Liver (tissue), 8 donors: ENCODE measurements at regions not wholly inside any gene's neighbourhood (a gene's known extent, or its start where the extent isn't known, plus 50 kb on each side); places are given as distances from the start of the nearest gene placed in this dataset.

Experiments used
- DNase-seq: peaks from one replicate; pipeline ENCODE4 v3.0.0-alpha.2; 2017; ENCODE audit warnings: low spot score
- H3K27ac ChIP-seq, 2 donors: one replicate each; pipeline ENCODE4 v1.7.0; 2013; ENCODE audit warnings: inconsistent platforms in 2 of 2, low read length in 2 of 2, control low read depth in 1 of 2, low read depth in 1 of 2, mild to moderate bottlenecking in 1 of 2
- H3K27me3 ChIP-seq, 4 donors: one replicate each; pipeline versions ENCODE4 v1.6.1 to v1.7.0; 2013; ENCODE audit warnings: low read length in 3 of 4, inconsistent platforms in 1 of 4, mild to moderate bottlenecking in 1 of 4, moderate library complexity in 1 of 4; ENCODE audit not compliant: control insufficient read depth in 4 of 4, insufficient read depth in 4 of 4
- H3K36me3 ChIP-seq, 4 donors: one replicate each; pipeline versions ENCODE4 v1.6.1 to v1.7.0; 2013; ENCODE audit warnings: low read length in 3 of 4, mild to moderate bottlenecking in 3 of 4, low read depth in 1 of 4, moderate library complexity in 1 of 4; ENCODE audit not compliant: control insufficient read depth in 4 of 4, insufficient read depth in 3 of 4
- H3K4me1 ChIP-seq, 4 donors: one replicate each; pipeline versions ENCODE4 v1.6.1 to v1.7.0; 2013; ENCODE audit warnings: low read length in 3 of 4, mild to moderate bottlenecking in 3 of 4, moderate library complexity in 1 of 4; ENCODE audit not compliant: control insufficient read depth in 4 of 4, insufficient read depth in 4 of 4
- H3K4me3 ChIP-seq, 3 donors: one replicate each; pipeline versions ENCODE4 v1.6.1 to v1.7.0; 2013; ENCODE audit warnings: low read length in 3 of 3, control low read depth in 1 of 3, low read depth in 1 of 3, mild to moderate bottlenecking in 1 of 3
- H3K9ac ChIP-seq, 2 donors: one replicate each; pipeline ENCODE4 v1.7.0; 2013; ENCODE audit warnings: low read length in 2 of 2, mild to moderate bottlenecking in 2 of 2, moderate library complexity in 2 of 2, control low read depth in 1 of 2, low read depth in 1 of 2
- H3K9me3 ChIP-seq, 4 donors: one replicate each; pipeline versions ENCODE4 v1.6.1 to v1.7.0; 2013; ENCODE audit warnings: low read length in 3 of 4; ENCODE audit not compliant: control insufficient read depth in 4 of 4
- ATF3 ChIP-seq: IDR thresholded peaks from 2 replicates; pipeline ENCODE4 v1.6.1; 2016; ENCODE audit warnings: antibody characterized with exemption
- EGR1 ChIP-seq, 2 donors: IDR thresholded peaks; 2 replicates each; pipeline ENCODE4 v1.6.1; 2016 to 2018; ENCODE audit warnings: antibody characterized with exemption in 2 of 2, low read depth in 2 of 2
- FOXA1 ChIP-seq: IDR thresholded peaks from 2 replicates; pipeline ENCODE4 v1.6.1; 2016; ENCODE audit warnings: antibody characterized with exemption
- FOXA2 ChIP-seq: IDR thresholded peaks from 2 replicates; pipeline ENCODE4 v1.6.1; 2016; ENCODE audit warnings: antibody characterized with exemption
- GABPA ChIP-seq, 2 donors: IDR thresholded peaks in 1 of 2; conservative IDR thresholded peaks in 1 of 2; 2 replicates each; pipeline ENCODE4 v1.6.1; 2016; ENCODE audit warnings: antibody characterized with exemption in 2 of 2, mild to moderate bottlenecking in 1 of 2, moderate library complexity in 1 of 2
- HNF4A ChIP-seq, 2 donors: conservative IDR thresholded peaks; 2 replicates each; pipeline ENCODE4 v1.6.1; 2016; ENCODE audit warnings: antibody characterized with exemption in 2 of 2, mild to moderate bottlenecking in 2 of 2
- HNF4G ChIP-seq: IDR thresholded peaks from 2 replicates; pipeline ENCODE4 v1.6.1; 2016; ENCODE audit warnings: antibody characterized with exemption
- JUND ChIP-seq, 2 donors: IDR thresholded peaks; 2 replicates each; pipeline ENCODE4 v1.6.1; 2016; ENCODE audit warnings: antibody characterized with exemption in 2 of 2
- MAX ChIP-seq: IDR thresholded peaks from 2 replicates; pipeline ENCODE4 v1.6.1; 2016; ENCODE audit warnings: antibody characterized with exemption
- NR2F2 ChIP-seq: IDR thresholded peaks from 2 replicates; pipeline ENCODE4 v1.6.1; 2016; ENCODE audit warnings: antibody characterized with exemption
- RAD21 ChIP-seq, 2 donors: IDR thresholded peaks; 2 replicates each; pipeline ENCODE4 v1.6.1; 2016; ENCODE audit warnings: antibody characterized with exemption in 2 of 2, mild to moderate bottlenecking in 2 of 2
- REST ChIP-seq: IDR thresholded peaks from 2 replicates; pipeline ENCODE4 v1.6.1; 2016; ENCODE audit warnings: antibody characterized with exemption, mild to moderate bottlenecking
- SP1 ChIP-seq: IDR thresholded peaks from 2 replicates; pipeline ENCODE4 v1.6.1; 2018; ENCODE audit warnings: antibody characterized with exemption, mild to moderate bottlenecking
- TAF1 ChIP-seq: conservative IDR thresholded peaks from 2 replicates; pipeline ENCODE4 v1.6.1; 2016; ENCODE audit warnings: antibody characterized with exemption, mild to moderate bottlenecking
- YY1 ChIP-seq: IDR thresholded peaks from 2 replicates; pipeline ENCODE4 v1.6.1; 2016; ENCODE audit warnings: antibody characterized with exemption, mild to moderate bottlenecking
- ZBTB33 ChIP-seq: IDR thresholded peaks from 2 replicates; pipeline ENCODE4 v1.6.1; 2016; ENCODE audit warnings: antibody characterized with exemption
- WGBS: extraction: QIAGEN DNeasy Blood & Tissue Kit; methylation state at CpG from one replicate; pipeline ENCODE4 v1.1.7; 2013; 5-methylcytosine and 5-hydroxymethylcytosine counted together
- TF ChIP-seq, protein P1 (sequence below): fragments of 150-350 bp; IDR thresholded peaks from 2 replicates; pipeline ENCODE4 v1.5.1; 2017; ENCODE audit warnings: improper control_type of control experiment, low read depth, low read length; ENCODE audit not compliant: missing input control
- donor health status: healthy.
- donor health status: healthy.
- donor health status: healthy.
- donor health status: healthy.
- donor health status: healthy.

GRCh38 chr11:23497040-23497439 lies 636.8 kb upstream of the CCDC179 start (continued):
- TF ChIP-seq ZBTB33: no peak
- TF ChIP-seq TAF1: no peak
- no peak for TF ChIP-seq FOXA2
- TF ChIP-seq GABPA (IDR thresholded peaks at IDR 0.05 in 1 of 2, conservative IDR thresholded peaks at IDR 0.05 in 1 of 2): no peak
- no peak for TF ChIP-seq YY1

- no peaks in the 10 kb centered on the region for H3K36me3 ChIP-seq
- no peak overlapping the region for H3K9ac ChIP-seq
- peaks cover 0 to 2% (median 0%) of the 10 kb centered on the region in 4 donors for H3K27me3 ChIP-seq
- no peak for TF ChIP-seq SP1
- no peak for TF ChIP-seq MAX
- TF ChIP-seq FOXA1: no peak
- TF ChIP-seq HNF4A (conservative IDR thresholded peaks at IDR 0.05): no peak
- TF ChIP-seq GABPA (IDR thresholded peaks at IDR 0.05 in 1 of 2, conservative IDR thresholded peaks at IDR 0.05 in 1 of 2): no peak
- no peak for TF ChIP-seq ATF3
- TF ChIP-seq, protein P1, sequence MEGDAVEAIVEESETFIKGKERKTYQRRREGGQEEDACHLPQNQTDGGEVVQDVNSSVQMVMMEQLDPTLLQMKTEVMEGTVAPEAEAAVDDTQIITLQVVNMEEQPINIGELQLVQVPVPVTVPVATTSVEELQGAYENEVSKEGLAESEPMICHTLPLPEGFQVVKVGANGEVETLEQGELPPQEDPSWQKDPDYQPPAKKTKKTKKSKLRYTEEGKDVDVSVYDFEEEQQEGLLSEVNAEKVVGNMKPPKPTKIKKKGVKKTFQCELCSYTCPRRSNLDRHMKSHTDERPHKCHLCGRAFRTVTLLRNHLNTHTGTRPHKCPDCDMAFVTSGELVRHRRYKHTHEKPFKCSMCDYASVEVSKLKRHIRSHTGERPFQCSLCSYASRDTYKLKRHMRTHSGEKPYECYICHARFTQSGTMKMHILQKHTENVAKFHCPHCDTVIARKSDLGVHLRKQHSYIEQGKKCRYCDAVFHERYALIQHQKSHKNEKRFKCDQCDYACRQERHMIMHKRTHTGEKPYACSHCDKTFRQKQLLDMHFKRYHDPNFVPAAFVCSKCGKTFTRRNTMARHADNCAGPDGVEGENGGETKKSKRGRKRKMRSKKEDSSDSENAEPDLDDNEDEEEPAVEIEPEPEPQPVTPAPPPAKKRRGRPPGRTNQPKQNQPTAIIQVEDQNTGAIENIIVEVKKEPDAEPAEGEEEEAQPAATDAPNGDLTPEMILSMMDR: no peak
- TF ChIP-seq HNF4G: no peak
- no peak for TF ChIP-seq NR2F2
- WGBS: 81% methylated on average over 3 of the region's 3 CpGs
- no peak overlapping the region for H3K4me3 ChIP-seq
- no peak overlapping the region for H3K27ac ChIP-seq
- H3K9me3 ChIP-seq: no peaks in the 10 kb centered on the region
- no peak for DNase-seq
- no peaks in the 10 kb centered on the region for H3K4me1 ChIP-seq
Measured at GRCh38 chr11:23502389-23502788, 642.1 kb upstream of the CCDC179 start.

DNA sequence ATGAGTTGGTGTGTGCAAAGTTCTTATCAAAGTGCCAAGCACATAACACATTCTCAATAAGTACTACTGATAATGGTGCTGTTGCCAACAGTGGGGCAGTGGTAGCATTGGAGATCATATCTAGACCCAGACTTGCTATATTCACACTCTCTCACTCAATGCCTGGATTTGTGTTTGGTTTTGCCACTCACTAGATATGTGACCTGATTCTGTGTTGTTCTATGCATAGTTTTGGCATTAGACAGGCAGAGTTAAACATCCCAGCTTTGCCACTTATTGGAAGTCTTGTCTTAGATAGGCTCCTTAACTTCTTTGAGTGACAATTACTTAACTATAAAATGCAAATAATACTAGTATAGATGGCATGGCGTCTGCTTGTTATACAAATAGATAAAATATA lies 642.6 kb upstream of the CCDC179 start:
- DNase-seq: no peak
- WGBS: 73% methylated on average over 1 of the region's 1 CpG
- Histone ChIP-seq H3K27ac (no peak overlapping the region), H3K36me3 (no peaks in the 10 kb centered on the region), H3K9me3 (no peaks in the 10 kb centered on the region), H3K4me3 (no peak overlapping the region), H3K9ac (no peak overlapping the region), H3K27me3 (peaks cover 0 to 6% (median 0%) of the 10 kb centered on the region in 4 donors), H3K4me1 (no peaks in the 10 kb centered on the region)
- no peak for TF ChIP-seq NR2F2
- no peak for TF ChIP-seq HNF4G
- TF ChIP-seq RAD21 (IDR thresholded peaks at IDR 0.05): no peak
- no peak for TF ChIP-seq TAF1
- no peak for TF ChIP-seq GABPA (IDR thresholded peaks at IDR 0.05 in 1 of 2, conservative IDR thresholded peaks at IDR 0.05 in 1 of 2)
- TF ChIP-seq YY1: no peak
- no peak for TF ChIP-seq EGR1 (IDR thresholded peaks at IDR 0.05; ENCODE audit: low read depth in 2 of 2)
- no peak for TF ChIP-seq REST
- TF ChIP-seq ZBTB33: no peak
- TF ChIP-seq JUND (IDR thresholded peaks at IDR 0.05): no peak
- no peak for TF ChIP-seq MAX
- no peak for TF ChIP-seq FOXA2
